Activated CD8-positive, alpha-beta T cell treated with anti-CD3 and anti-CD28 coated beads for 36 hours (primary cell): ENCODE measurements at regions not wholly inside any gene's neighbourhood (a gene's known extent, or its start where the extent isn't known, plus 50 kb on each side); places are given as distances from the start of the nearest gene placed in this dataset.

Experiments
- ATAC-seq: fragments of 200-7000 bp; cut with Tn5 transposase; one replicate; pipeline ENCODE4 v1.10.0; 2021; ENCODE audit warnings: mild to moderate bottlenecking, moderate library complexity
- CTCF ChIA-PET: fragments of 350-600 bp; sonication (Branson Sonifier 250); formaldehyde crosslinking; loops from one replicate; lab custom pipeline; 2021; ENCODE audit warnings: antibody characterized with exemption; lab: Charles Lee
- POLR2A ChIA-PET: fragments of 350-600 bp; sonication (Branson Sonifier 250); formaldehyde crosslinking; loops from one replicate; lab custom pipeline; 2021; ENCODE audit warnings: antibody characterized with exemption; lab: Charles Lee
- DNase-seq: peaks from one replicate; pipeline ENCODE4 v3.0.0-alpha.2; 2020
- H3K27ac Mint-ChIP-seq: one replicate; pipeline ENCODE4 v1.8.0; 2021; ENCODE audit warnings: mild to moderate bottlenecking, mixed read lengths
- H3K27me3 Mint-ChIP-seq: one replicate; pipeline ENCODE4 v1.8.0; 2021; ENCODE audit warnings: mixed read lengths
- H3K36me3 Mint-ChIP-seq: one replicate; pipeline ENCODE4 v1.8.0; 2021; ENCODE audit warnings: low read depth, mixed read lengths
- H3K4me1 Mint-ChIP-seq: one replicate; pipeline ENCODE4 v1.8.0; 2021; ENCODE audit warnings: low read depth, mixed read lengths
- H3K4me3 Mint-ChIP-seq: one replicate; pipeline ENCODE4 v1.8.0; 2021; ENCODE audit warnings: mild to moderate bottlenecking, moderate library complexity, mixed read lengths
- H3K9me3 Mint-ChIP-seq: one replicate; pipeline ENCODE4 v1.8.0; 2021; ENCODE audit warnings: mixed read lengths
- CTCF ChIP-seq: fragments of 200-600 bp; IDR thresholded peaks from one replicate; pipeline ENCODE4 v1.8.0; 2022; ENCODE audit warnings: antibody characterized with exemption, mild to moderate bottlenecking
- intact Hi-C: fragments of 100-400 bp; cut with micrococcal nuclease; formaldehyde crosslinking; loops from one replicate; pipeline ENCODE4 v1.10.0; 2022

- ChIA-PET CTCF (interaction anchor here (2.9 kb wide), 1 partner anchor 77 kb away, joined by 17 read pairs; no protein-coding TSS in a partner anchor), POLR2A (interaction anchor here (0.6 kb wide), 1 partner anchor 338 kb away, joined by 3 read pairs; no protein-coding TSS in a partner anchor)
- intact Hi-C loops: no loop called here
- peaks cover 15% of the 10 kb centered on the region for H3K9me3 Mint-ChIP-seq
- H3K36me3 Mint-ChIP-seq: no peaks in the 10 kb centered on the region
- no peak for TF ChIP-seq CTCF
- no peaks in the 10 kb centered on the region for H3K4me1 Mint-ChIP-seq
- H3K4me3 Mint-ChIP-seq: no peak overlapping the region
- no peak for ATAC-seq
- no peak overlapping the region for H3K27ac Mint-ChIP-seq
- no peaks in the 10 kb centered on the region for H3K27me3 Mint-ChIP-seq
- DNase-seq: no peak
These were observed 124.5 kb upstream of the PLXNC1 start for GRCh38 chr12:94023879-94024278.

- DNase-seq (no peak), ATAC-seq (no peak)
- no peaks in the 10 kb centered on the region for H3K36me3 Mint-ChIP-seq
- CTCF ChIA-PET: interaction anchor here (1.1 kb wide), 1 partner anchor 77 kb away, joined by 3 read pairs; no protein-coding TSS in a partner anchor
- H3K4me3 Mint-ChIP-seq: no peak overlapping the region
- no peak overlapping the region for H3K27ac Mint-ChIP-seq
- no peak for TF ChIP-seq CTCF
- H3K9me3 Mint-ChIP-seq: peaks cover 10% of the 10 kb centered on the region
- peaks cover 2% of the 10 kb centered on the region for H3K4me1 Mint-ChIP-seq
- intact Hi-C loops: no loop called here
- H3K27me3 Mint-ChIP-seq: peaks cover 2% of the 10 kb centered on the region
- POLR2A ChIA-PET: no interaction called here
These were observed 123.3 kb upstream of the PLXNC1 start for GRCh38 chr12:94025068-94025467.

- Mint-ChIP-seq H3K9me3 (peaks cover 10% of the 10 kb centered on the region), H3K4me3 (no peak overlapping the region), H3K27ac (no peak overlapping the region), H3K27me3 (peaks cover 2% of the 10 kb centered on the region), H3K36me3 (no peaks in the 10 kb centered on the region), H3K4me1 (peaks cover 7% of the 10 kb centered on the region)
- no peak for TF ChIP-seq CTCF
- ChIA-PET POLR2A (no interaction called here), CTCF (interaction anchor here (1.1 kb wide), 1 partner anchor 76 kb away, joined by 3 read pairs; no protein-coding TSS in a partner anchor)
- intact Hi-C loops: no loop called here
- ATAC-seq (no peak), DNase-seq (no peak)
These were observed 122.6 kb upstream of the PLXNC1 start for GRCh38 chr12:94025756-94026155.

- no peaks in the 10 kb centered on the region for H3K36me3 Mint-ChIP-seq
- no peak for TF ChIP-seq CTCF
- H3K27me3 Mint-ChIP-seq: peaks cover 2% of the 10 kb centered on the region
- H3K4me3 Mint-ChIP-seq: no peak overlapping the region
- DNase-seq: no peak
- H3K9me3 Mint-ChIP-seq: peaks cover 10% of the 10 kb centered on the region
- peaks cover 16% of the 10 kb centered on the region for H3K4me1 Mint-ChIP-seq
- no peak overlapping the region for H3K27ac Mint-ChIP-seq
- intact Hi-C loops: no loop called here
- no peak for ATAC-seq
- ChIA-PET CTCF (interaction anchor here (1.7 kb wide), 1 partner anchor 16 kb away, joined by 5 read pairs; no protein-coding TSS in a partner anchor), POLR2A (no interaction called here)
These were observed 121.8 kb upstream of the PLXNC1 start for GRCh38 chr12:94026596-94026995.

GRCh38 chr12:94027561-94027960 lies 120.8 kb upstream of the PLXNC1 start:
- no peak for TF ChIP-seq CTCF
- POLR2A ChIA-PET: interaction anchor here (1.0 kb wide), 1 partner anchor 18 kb away, joined by 3 read pairs; no protein-coding TSS in a partner anchor
- no peak for DNase-seq
- intact Hi-C loops: no loop called here
- Mint-ChIP-seq H3K27ac (no peak overlapping the region), H3K9me3 (peaks cover 10% of the 10 kb centered on the region), H3K4me1 (peaks cover 23% of the 10 kb centered on the region), H3K36me3 (no peaks in the 10 kb centered on the region), H3K4me3 (no peak overlapping the region), H3K27me3 (peaks cover 2% of the 10 kb centered on the region)
- no peak for ATAC-seq
- CTCF ChIA-PET: interaction anchor here (1.7 kb wide), 2 partner anchors 15 to 48 kb away, joined by 5 read pairs; no protein-coding TSS in a partner anchor
